ENCODE measurements at regions not wholly inside any gene's neighbourhood (a gene's known extent, or its start where the extent isn't known, plus 50 kb on each side); places are given as distances from the start of the nearest gene placed in this dataset.

DNA sequence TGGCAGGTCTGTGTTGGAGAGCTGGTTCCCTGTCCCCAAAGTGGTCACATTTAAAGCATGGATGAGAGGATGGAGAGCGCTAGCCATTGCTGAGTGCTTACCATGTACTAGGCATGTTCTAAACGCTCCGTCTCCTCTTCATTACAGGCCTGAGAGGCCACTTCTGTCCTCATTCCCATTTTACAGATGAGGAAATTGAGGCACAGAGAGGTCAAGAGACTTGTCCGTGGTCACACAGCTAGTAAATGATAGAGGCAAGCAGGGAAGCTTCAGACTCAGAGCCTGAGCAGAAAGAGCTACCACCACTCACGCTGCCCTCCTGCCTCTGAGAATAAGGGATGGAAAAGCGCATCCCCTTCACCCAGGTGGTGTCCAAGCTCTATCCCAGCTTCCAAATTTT lies 64.3 kb downstream of the SLC25A47 start:
- H3K27ac ChIP-seq, result no peak overlapping the region
- TF ChIP-seq, protein P1, sequence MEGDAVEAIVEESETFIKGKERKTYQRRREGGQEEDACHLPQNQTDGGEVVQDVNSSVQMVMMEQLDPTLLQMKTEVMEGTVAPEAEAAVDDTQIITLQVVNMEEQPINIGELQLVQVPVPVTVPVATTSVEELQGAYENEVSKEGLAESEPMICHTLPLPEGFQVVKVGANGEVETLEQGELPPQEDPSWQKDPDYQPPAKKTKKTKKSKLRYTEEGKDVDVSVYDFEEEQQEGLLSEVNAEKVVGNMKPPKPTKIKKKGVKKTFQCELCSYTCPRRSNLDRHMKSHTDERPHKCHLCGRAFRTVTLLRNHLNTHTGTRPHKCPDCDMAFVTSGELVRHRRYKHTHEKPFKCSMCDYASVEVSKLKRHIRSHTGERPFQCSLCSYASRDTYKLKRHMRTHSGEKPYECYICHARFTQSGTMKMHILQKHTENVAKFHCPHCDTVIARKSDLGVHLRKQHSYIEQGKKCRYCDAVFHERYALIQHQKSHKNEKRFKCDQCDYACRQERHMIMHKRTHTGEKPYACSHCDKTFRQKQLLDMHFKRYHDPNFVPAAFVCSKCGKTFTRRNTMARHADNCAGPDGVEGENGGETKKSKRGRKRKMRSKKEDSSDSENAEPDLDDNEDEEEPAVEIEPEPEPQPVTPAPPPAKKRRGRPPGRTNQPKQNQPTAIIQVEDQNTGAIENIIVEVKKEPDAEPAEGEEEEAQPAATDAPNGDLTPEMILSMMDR (conservative IDR thresholded peaks at IDR 0.05), result no peak

DNA sequence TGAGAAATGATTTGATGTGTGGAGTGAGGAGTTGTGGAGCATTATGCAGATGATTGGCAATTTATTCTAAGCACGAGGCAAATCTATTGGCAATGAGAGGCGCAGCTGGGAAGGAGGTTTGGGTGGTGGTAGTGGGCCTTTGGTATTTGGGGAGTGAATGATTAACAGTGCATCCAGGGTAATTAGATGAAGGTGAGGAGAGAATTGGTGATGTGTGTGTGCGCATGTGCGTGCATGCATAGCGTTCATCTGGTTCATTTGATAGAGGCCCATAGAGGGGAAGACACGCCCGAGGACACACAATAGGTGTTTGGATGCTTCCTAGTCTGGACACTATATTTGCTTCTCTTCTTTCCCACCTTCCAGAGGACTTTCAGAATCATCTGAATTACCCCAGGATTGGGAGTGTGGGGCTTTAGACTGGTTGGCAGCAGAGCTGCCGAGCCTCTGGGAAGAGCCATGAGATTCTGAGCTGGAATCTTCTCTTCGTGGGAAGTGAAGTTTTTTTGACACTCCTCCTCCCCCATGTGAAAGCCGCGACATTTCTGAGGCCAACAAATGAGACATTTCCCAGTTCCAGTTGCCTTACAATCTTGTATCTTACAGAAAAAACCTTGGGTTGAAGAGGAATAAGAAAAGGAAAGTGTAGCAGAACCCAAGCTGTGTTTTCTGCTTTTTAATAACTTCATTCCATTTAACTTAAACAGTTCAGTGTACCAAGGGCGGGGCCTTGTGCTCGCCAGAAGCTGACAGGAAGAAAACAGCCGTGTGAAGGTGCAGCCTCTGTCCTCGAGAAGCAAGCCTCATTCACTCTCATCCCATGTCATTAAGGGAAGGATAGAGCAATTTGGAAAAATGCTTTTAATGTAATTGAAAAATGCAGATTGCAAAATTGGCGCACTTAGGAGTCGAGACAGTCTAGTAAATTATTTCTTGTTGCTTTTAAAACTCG lies 65.2 kb downstream of the SLC25A47 start:
- TF ChIP-seq, protein P1 (conservative IDR thresholded peaks at IDR 0.05), result no peak
- H3K27ac ChIP-seq, result peak overlapping the region; percentile 47

DNA sequence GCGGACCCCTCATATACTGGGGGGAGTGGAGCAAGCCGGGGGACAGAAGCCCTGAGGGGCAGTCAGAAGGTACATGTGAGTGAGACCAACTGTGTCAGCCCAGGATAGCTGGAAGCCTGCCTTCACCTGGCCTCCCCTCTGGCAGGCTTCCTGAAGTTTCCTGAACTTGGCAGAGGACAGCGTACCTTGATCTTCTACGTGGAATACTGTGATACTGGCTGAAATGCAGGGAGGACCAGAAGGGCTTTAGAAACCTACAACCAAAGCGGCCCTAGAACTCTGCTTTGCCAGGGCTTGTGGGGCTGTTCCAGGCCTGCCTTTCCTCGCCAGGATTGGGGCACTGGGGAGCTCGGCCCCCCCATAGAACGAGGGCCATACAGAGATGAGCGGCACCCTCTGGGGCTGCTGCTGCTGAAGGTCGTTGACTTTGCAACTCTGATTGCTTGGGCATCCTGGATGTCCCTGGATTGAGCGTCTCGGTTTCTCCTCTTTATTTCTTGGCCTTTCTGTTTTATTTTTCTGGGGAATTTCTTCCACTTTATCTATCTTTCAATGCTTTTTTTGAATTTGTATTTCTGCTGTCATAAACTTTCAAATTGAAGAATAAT lies 66.5 kb downstream of the SLC25A47 start:
- peak overlapping the region; percentile 47 for H3K27ac ChIP-seq
- TF ChIP-seq, protein P1 (conservative IDR thresholded peaks at IDR 0.05), result no peak

DNA sequence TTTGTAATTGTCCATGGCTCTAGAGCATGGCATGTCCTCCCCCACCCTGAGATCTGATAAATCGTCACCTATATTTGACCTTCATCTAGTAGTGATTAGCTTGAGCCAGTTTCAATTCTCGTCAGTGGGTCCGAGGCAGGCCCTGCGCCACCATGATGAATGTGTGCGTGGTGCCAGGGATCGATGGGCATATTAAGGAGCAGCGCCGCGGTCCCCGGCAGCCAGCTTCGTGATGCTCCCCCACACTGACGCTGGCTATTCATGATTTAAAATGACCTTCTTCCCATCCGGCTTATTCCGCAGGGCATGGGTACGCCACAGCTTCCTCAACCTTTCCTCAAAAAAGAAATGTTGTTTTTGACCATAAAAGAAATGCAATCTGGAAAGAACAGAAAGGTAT lies 68.0 kb downstream of the SLC25A47 start:
- TF ChIP-seq, protein P1 (conservative IDR thresholded peaks at IDR 0.05), result no peak
- H3K27ac ChIP-seq, result no peak overlapping the region

DNA sequence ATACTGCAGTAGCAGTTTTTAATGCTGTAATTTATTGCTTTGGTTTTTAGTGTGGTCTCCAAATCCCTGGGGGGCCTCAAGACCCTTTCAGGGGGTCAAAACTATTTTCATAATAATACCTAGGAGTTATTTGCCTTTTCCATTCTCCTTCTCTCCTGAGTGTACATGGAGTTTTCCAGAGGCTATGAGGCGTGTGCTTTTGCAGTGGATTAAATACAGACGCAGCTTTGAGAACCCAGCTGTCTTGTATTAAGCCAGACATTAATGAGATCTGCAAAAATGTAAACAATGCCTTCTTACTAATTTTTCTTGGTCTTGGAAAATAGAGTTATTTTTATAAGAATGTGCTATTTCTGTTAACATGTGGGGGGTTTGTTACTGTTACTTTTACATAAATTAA lies 68.6 kb downstream of the SLC25A47 start:
- TF ChIP-seq, protein P1 (conservative IDR thresholded peaks at IDR 0.05), result no peak
- H3K27ac ChIP-seq, result no peak overlapping the region

DNA sequence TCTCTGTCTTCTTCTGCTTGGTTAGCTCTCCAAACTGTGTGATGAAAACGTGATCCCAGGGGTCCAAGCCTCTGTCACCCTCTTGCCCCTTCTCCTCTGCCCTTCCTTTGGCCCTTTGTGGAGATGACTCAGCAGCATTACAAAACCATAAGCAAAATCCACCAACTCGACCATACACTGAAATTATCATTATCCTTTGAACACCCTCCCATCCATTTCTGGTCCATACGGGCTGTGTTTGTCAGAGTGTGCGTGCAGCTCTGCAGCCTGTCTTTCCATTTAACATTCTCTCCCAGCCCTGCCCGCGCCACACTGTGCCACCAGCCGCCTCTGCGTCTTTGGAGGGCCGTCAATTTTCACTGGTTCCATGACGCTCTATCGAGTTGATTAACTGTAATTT lies 69.2 kb downstream of the SLC25A47 start:
- TF ChIP-seq, protein P1 (conservative IDR thresholded peaks at IDR 0.05), result no peak

DNA sequence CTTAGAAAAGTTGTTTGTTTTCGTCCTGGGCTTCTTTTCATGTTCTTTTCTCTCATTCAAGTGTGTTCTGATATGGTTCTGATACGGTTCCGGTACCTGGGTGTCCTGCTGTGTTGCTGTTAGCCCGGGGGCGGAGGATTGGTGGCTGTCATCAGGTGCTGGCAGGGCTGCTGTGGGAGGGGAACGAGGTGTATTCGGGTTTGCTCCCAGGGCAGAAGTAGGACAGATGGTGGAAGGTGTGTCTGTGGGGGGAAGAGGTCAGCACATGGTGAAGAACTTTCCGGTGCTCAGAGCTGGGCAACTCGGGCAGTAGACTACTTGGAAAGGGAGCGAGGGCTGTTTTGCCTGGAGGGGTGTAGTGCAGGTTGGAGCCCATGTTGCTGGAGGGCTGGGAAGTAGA lies 70.2 kb downstream of the SLC25A47 start:
- H3K27ac ChIP-seq, result no peak overlapping the region
- TF ChIP-seq, protein P1 (conservative IDR thresholded peaks at IDR 0.05), result no peak

More for the DNA sequence above, 69.2 kb downstream of the SLC25A47 start:
- H3K27ac ChIP-seq, result no peak overlapping the region
